AG09319 (cell line): ENCODE measurements at regions not wholly inside any gene's neighbourhood (a gene's known extent, or its start where the extent isn't known, plus 50 kb on each side); places are given as distances from the start of the nearest gene placed in this dataset.

Source experiments
- DNase-seq: peaks from one replicate; pipeline ENCODE4 v3.0.0-alpha.2; 2010; ENCODE audit warnings: low read depth; ENCODE audit errors: extremely low read depth
- TF ChIP-seq, protein P1 (sequence below): IDR thresholded peaks from 2 replicates; pipeline ENCODE4 v1.5.1; 2011; ENCODE audit warnings: low read depth, mild to moderate bottlenecking, inconsistent platforms, low read length, moderate library complexity

DNA sequence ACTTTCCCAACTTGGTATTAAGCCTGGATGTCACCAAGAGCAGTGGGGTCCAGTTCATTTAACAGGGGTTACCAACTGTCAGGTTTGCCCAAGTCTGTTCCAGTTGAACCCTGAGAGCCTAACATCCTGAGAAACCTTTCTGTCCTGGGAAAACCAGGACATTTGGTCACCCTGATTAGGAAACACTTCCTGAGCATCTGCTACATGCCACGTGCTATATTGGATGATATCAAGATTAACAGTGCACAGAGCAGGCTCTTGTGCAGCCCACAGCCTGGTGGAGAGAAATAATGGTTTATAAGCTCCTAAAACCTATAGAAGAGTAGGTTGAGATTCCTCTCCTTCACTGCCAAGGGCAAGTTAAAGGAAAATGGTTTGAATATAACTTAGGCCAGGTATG is 102.9 kb upstream of the RAD23B start:
- DNase-seq, result no peak
- TF ChIP-seq, protein P1, sequence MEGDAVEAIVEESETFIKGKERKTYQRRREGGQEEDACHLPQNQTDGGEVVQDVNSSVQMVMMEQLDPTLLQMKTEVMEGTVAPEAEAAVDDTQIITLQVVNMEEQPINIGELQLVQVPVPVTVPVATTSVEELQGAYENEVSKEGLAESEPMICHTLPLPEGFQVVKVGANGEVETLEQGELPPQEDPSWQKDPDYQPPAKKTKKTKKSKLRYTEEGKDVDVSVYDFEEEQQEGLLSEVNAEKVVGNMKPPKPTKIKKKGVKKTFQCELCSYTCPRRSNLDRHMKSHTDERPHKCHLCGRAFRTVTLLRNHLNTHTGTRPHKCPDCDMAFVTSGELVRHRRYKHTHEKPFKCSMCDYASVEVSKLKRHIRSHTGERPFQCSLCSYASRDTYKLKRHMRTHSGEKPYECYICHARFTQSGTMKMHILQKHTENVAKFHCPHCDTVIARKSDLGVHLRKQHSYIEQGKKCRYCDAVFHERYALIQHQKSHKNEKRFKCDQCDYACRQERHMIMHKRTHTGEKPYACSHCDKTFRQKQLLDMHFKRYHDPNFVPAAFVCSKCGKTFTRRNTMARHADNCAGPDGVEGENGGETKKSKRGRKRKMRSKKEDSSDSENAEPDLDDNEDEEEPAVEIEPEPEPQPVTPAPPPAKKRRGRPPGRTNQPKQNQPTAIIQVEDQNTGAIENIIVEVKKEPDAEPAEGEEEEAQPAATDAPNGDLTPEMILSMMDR, result no peak

DNA sequence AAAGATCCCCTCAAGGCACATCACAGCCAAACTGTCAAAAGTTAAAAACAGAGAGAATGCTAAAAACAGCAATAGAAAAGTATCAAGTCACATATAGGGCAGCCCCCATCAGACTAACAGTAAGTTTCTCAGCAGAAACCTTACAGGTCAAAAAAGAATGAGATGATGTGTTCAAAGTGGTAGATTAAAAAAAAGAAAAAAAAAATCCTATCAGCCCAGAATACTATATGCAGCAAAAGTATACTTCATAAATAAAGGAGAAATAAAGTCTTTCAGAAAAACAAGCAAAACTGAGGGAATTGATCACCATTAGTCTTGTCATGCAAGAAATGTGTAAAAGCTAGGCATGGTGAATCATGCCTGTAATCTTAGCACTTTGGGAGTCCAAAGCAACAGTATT is 99.9 kb upstream of the RAD23B start:
- no peak for DNase-seq
- TF ChIP-seq, protein P1, result no peak

DNA sequence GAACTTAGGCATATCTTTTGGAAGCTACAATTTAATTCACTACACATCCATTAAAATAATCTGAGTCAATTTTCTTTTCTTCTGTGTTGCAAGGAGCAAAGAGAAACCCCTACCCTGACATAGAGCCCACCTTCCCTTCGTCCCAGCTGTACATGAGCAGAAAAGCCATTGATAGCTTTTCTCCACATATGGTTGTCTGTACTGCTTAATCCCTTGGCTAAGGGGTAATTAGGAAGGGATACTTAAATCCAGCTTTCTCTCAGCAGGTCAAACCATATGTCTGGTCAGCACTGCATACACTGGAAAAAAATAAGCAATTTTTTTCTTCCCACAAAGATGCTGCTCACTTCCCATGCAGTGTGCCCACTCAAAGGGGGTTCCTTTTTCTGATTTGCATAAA is 94.7 kb upstream of the RAD23B start:
- DNase-seq, result no peak
- TF ChIP-seq, protein P1, result no peak

GRCh38 chr9:107190061-107190935 is 92.8 kb upstream of the RAD23B start:
- TF ChIP-seq, protein P1, result no peak
- no peak for DNase-seq

GRCh38 chr9:107190936-107191290 is 92.2 kb upstream of the RAD23B start:
- TF ChIP-seq, protein P1, result no peak
- DNase-seq, result no peak

DNA sequence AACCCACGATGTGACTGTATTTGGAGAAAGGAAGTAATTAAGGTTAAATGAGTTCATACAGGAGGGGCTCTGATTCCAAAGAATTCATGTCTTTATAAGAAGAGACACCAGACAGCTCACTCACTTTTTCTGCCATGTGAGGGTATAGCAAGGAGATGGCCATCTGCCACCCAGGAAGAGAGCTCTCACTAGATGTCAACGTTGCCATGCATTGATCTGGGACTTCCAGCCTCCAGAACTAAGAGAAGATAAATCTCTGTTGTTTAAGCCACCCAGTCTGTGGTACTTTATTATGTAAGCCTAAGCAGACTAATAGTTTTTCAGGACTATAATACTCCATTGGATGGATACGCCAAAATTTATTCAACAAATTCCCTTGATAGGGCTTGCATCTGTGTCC is 89.8 kb upstream of the RAD23B start:
- no peak for DNase-seq
- TF ChIP-seq, protein P1, result no peak

DNA sequence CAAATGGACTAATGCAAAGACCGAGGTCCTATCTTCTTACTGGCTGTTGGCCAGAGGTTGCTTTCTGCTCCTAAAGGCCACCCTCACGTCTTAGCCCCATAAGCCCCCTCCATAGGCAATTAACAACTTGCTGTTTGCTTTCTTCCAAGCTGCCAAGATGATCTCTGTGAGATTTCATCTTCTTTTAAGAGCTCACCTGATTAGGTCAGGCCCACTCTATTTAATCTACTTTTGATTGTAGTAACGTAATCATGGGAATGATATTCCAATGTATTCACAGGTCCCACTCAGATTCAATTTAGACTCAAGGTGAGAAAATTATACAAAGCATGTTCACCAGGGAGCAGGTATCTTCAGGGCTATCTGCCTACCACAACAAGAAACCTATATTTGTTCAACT is 84.4 kb upstream of the RAD23B start:
- no peak for DNase-seq
- TF ChIP-seq, protein P1, result no peak
